ENCODE measurements at regions not wholly inside any gene's neighbourhood (a gene's known extent, or its start where the extent isn't known, plus 50 kb on each side); places are given as distances from the start of the nearest gene placed in this dataset.
"Not testable (repeated sequence)": the region's sequence is repeated elsewhere in the genome, so short reads cannot be mapped to it uniquely, and the experiment has no call there.

- DNase-seq (ENCODE audit: low read depth in 2 of 2) = no peak
Observed at GRCh38 chr19:30817965-30818567, 445.9 kb downstream of the ZNF536 start.

- DNase-seq (ENCODE audit: low read depth in 2 of 2) = no peak
Observed at GRCh38 chr19:30817197-30817596, 445.0 kb downstream of the ZNF536 start.

- DNase-seq (ENCODE audit: low read depth in 2 of 2) = no peak
Observed at GRCh38 chr19:30815889-30816580, 443.9 kb downstream of the ZNF536 start.

GRCh38 chr19:30812099-30812678, 440.0 kb downstream of the ZNF536 start:
- DNase-seq (ENCODE audit: low read depth in 2 of 2) = no peak

GRCh38 chr19:30811397-30812098, 439.4 kb downstream of the ZNF536 start:
- DNase-seq (ENCODE audit: low read depth in 2 of 2) = no peak

- no peak for DNase-seq (ENCODE audit: low read depth in 2 of 2)
Observed at GRCh38 chr19:30810726-30811125, 438.5 kb downstream of the ZNF536 start.

GRCh38 chr19:30807278-30807677, 435.1 kb downstream of the ZNF536 start:
- no peak for DNase-seq (ENCODE audit: low read depth in 2 of 2)

- no peak for DNase-seq (ENCODE audit: low read depth in 2 of 2)
Observed at GRCh38 chr19:30806311-30806710, 434.1 kb downstream of the ZNF536 start.

- DNase-seq (ENCODE audit: low read depth in 2 of 2) = no peak
Observed at GRCh38 chr19:30804751-30805150, 432.6 kb downstream of the ZNF536 start.

- not testable (repeated sequence) for DNase-seq (ENCODE audit: low read depth in 2 of 2)
Observed at GRCh38 chr19:30804333-30804732, 432.1 kb downstream of the ZNF536 start.

- no peak for DNase-seq (ENCODE audit: low read depth in 2 of 2)
Observed at GRCh38 chr19:30802424-30803013, 430.3 kb downstream of the ZNF536 start.

GRCh38 chr19:30799865-30800755, 427.9 kb downstream of the ZNF536 start:
- no peak for DNase-seq (ENCODE audit: low read depth in 2 of 2)

GRCh38 chr19:30795727-30796126, 423.5 kb downstream of the ZNF536 start:
- no peak for DNase-seq (ENCODE audit: low read depth in 2 of 2)

- no peak for DNase-seq (ENCODE audit: low read depth in 2 of 2)
Observed at GRCh38 chr19:30792561-30793505, 420.6 kb downstream of the ZNF536 start.

GRCh38 chr19:30791088-30791487, 418.9 kb downstream of the ZNF536 start:
- no peak for DNase-seq (ENCODE audit: low read depth in 2 of 2)

- DNase-seq (ENCODE audit: low read depth in 2 of 2) = no peak
Observed at GRCh38 chr19:30790056-30790680, 418.0 kb downstream of the ZNF536 start.

GRCh38 chr19:30788105-30788765, 416.1 kb downstream of the ZNF536 start:
- no peak for DNase-seq (ENCODE audit: low read depth in 2 of 2)

GRCh38 chr19:30785458-30786137, 413.4 kb downstream of the ZNF536 start:
- no peak for DNase-seq (ENCODE audit: low read depth in 2 of 2)
